ENCODE measurements at regions not wholly inside any gene's neighbourhood (a gene's known extent, or its start where the extent isn't known, plus 50 kb on each side); places are given as distances from the start of the nearest gene placed in this dataset.

DNA sequence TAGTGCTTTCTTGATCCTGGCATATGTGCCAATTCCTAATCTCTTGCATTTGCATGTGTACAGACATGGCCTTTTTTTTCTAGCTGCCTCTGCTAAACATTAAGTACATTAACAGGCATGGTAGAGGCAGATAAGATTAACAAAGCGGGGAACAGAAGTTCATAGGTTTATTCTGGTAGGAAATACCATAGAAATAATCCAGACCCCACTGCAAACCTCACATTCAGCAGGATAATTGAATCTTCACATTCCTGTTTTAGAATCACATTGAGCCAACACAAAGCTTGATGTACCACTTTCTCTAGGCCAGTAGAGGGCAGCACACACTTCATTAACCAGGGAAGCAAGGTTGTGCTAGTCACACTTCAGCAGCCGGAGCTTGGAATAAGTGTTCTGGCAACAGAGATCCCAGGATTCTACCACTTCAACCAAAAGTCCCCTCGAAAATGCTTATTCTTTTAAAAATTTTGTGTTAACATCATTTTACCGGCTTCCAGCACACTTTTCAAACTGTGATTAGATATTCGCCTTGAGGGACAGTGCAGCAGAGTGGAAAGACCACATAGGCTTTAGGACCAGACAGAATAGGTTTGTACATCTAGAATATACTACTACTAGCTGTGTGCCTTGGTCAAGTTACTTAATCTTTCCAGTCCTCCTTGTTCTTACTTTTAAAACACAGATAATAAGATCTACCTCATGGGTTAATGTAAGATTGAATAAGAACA, 420.2 kb upstream of the CHST9 start:
- DNase-seq (ENCODE audit: extremely low read depth, low read depth), result peak; percentile 61
- TF ChIP-seq, protein P1, sequence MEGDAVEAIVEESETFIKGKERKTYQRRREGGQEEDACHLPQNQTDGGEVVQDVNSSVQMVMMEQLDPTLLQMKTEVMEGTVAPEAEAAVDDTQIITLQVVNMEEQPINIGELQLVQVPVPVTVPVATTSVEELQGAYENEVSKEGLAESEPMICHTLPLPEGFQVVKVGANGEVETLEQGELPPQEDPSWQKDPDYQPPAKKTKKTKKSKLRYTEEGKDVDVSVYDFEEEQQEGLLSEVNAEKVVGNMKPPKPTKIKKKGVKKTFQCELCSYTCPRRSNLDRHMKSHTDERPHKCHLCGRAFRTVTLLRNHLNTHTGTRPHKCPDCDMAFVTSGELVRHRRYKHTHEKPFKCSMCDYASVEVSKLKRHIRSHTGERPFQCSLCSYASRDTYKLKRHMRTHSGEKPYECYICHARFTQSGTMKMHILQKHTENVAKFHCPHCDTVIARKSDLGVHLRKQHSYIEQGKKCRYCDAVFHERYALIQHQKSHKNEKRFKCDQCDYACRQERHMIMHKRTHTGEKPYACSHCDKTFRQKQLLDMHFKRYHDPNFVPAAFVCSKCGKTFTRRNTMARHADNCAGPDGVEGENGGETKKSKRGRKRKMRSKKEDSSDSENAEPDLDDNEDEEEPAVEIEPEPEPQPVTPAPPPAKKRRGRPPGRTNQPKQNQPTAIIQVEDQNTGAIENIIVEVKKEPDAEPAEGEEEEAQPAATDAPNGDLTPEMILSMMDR (IDR thresholded peaks at IDR 0.05; ENCODE audit: low read depth, low read length, missing control alignments), result peak; percentile 84
- H3K4me3 ChIP-seq (replicated peaks; ENCODE audit: low read depth, low read length), result no peak overlapping the region

DNA sequence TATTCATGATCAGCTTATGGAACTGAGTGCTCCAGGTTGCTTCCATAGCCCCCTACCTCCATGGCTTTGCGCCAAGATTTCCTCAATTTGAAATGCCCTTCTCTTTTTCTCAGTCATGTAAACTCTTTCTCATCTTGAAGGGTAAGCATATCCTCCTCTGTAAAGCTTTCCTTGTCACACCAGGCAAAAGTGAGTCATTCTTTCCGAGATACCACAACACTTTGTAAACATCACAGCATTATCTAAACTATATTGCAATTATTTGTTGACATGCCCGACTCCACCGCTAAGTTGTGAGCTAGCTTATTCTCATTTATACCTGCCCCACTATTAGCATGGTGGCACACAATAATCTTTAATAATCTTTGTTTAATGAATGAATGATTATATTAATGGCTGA, 419.5 kb upstream of the CHST9 start:
- no peak for DNase-seq (ENCODE audit: extremely low read depth, low read depth)
- TF ChIP-seq, protein P1 (IDR thresholded peaks at IDR 0.05; ENCODE audit: low read depth, low read length, missing control alignments), result no peak

DNA sequence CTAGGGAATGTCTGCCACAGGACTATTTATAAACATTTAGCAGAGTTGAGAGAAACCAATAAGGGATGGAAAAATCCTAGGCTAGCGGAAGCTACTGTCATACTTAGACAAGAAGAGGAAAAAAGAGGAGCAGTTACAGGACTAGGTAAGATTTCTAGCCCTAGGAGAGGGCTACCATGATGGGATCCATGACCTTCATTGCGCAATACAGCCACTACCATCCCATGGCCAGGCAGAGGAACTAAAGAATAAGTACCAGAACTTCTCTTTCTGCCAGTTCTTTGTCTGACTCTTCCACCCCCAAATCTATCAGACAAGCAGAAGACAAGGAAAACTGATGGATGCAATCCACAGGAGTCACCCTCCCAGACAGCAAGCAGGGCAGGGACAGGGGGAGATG, 417.0 kb upstream of the CHST9 start:
- no peak overlapping the region for H3K4me3 ChIP-seq (replicated peaks; ENCODE audit: low read depth, low read length)
- TF ChIP-seq, protein P1 (IDR thresholded peaks at IDR 0.05; ENCODE audit: low read depth, low read length, missing control alignments), result no peak
- DNase-seq (ENCODE audit: extremely low read depth, low read depth), result no peak

More for the DNA sequence above, 419.5 kb upstream of the CHST9 start:
- no peak overlapping the region for H3K4me3 ChIP-seq (replicated peaks; ENCODE audit: low read depth, low read length)

DNA sequence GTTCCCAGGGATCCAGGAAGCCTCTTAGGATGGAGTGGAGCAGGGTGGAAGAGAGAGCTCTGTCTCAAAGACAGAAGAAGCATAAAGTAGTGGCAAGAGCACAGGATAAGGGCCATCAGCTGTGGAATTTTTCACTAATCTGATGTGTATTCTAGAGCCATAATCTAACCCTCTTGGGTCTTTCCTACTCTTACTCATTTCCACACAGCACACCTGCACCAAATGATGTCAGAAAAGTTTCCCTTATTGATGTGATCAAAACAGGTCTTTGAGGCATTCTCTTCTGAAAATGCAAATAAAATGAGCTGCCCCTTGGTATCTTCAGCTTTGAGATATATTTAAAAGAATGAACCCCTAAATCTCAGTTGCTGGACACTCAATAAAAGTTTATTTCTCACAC, 415.1 kb upstream of the CHST9 start:
- H3K4me3 ChIP-seq (replicated peaks; ENCODE audit: low read depth, low read length), result no peak overlapping the region
- no peak for DNase-seq (ENCODE audit: extremely low read depth, low read depth)
- TF ChIP-seq, protein P1 (IDR thresholded peaks at IDR 0.05; ENCODE audit: low read depth, low read length, missing control alignments), result no peak

DNA sequence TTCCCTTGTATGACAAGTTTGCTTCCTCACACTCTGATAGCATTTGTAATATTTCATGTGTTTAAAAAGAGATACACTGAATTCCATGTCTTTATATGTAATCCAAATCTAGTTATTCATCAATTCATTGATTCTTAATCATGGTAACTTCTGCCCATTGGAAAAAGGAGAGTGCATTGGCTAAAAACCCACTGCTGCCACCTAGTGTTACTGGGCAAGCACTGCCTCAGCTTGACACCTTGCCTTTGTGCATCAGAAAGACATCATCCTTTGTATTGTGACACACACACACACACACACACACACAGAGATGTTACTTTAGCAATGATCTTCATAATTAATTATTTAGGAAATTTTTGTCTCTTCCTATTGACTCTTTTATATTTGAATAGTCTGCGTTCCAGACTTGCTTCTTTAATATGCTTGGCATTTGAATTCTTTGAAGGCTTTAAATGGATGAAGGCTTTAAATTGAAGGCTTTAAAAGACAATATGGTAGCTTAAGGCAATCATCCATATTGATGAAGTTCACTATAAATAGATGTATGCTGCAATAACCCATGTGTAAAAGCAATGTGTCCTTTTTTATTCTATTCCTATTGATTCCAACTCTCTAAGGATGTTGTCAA, 414.2 kb upstream of the CHST9 start:
- no peak overlapping the region for H3K4me3 ChIP-seq (replicated peaks; ENCODE audit: low read depth, low read length)
- TF ChIP-seq, protein P1 (IDR thresholded peaks at IDR 0.05; ENCODE audit: low read depth, low read length, missing control alignments), result peak; percentile 92
- DNase-seq (ENCODE audit: extremely low read depth, low read depth), result peak; percentile 21

DNA sequence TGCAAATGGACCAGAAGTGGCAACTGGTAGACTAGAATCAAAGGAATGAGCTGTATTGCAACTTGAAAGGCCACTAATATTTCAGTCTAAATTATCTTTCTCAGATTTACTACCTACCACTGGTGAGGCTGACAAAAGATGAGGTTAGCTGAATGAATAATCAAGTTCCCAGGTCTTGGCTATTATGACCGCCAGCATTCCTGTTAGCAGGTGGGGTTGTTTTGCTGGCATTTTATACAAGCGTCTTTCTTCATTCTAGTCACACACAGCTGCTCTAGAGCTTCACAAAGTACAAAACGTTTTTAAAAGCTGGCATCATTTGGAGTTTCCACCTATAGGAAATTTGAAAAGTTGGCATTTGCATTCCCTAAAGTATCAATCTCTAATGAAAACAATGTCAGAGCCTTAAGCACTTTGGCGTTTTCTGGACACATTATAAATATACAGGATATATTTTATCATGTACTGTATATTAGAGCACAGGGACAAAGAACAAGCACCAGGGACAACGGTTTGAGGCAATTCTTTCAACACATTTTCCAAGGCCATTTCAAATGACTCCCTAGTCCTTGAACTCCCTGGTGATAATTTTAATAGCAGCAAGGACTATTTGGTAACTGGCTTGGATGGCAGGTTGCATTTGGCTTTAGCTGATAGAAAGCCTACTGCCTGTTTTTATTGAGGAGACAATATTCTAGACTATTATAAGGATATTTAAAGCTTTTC, 410.2 kb upstream of the CHST9 start:
- H3K4me3 ChIP-seq (replicated peaks; ENCODE audit: low read depth, low read length), result no peak overlapping the region
- no peak for DNase-seq (ENCODE audit: extremely low read depth, low read depth)
- TF ChIP-seq, protein P1 (IDR thresholded peaks at IDR 0.05; ENCODE audit: low read depth, low read length, missing control alignments), result no peak

All from HFF-Myc (cell line).